Effector CD4-positive, alpha-beta T cell (primary cell): ENCODE measurements at regions not wholly inside any gene's neighbourhood (a gene's known extent, or its start where the extent isn't known, plus 50 kb on each side); places are given as distances from the start of the nearest gene placed in this dataset.

Experiments
- DNase-seq: peaks from one replicate; pipeline ENCODE4 v3.0.0-alpha.2; 2020

- DNase-seq = no peak
Measured at GRCh38 chr3:153679714-153680113, 441.5 kb upstream of the ARHGEF26 start.

- DNase-seq = no peak
Measured at GRCh38 chr3:153680526-153680925, 440.7 kb upstream of the ARHGEF26 start.

- no peak for DNase-seq
Measured at GRCh38 chr3:153681057-153681456, 440.1 kb upstream of the ARHGEF26 start.

- no peak for DNase-seq
Measured at GRCh38 chr3:153688301-153689120, 432.7 kb upstream of the ARHGEF26 start.

- DNase-seq = no peak
Measured at GRCh38 chr3:153693207-153693606, 428.0 kb upstream of the ARHGEF26 start.

- no peak for DNase-seq
Measured at GRCh38 chr3:153702106-153702505, 419.1 kb upstream of the ARHGEF26 start.

- no peak for DNase-seq
Measured at GRCh38 chr3:153704115-153704514, 417.1 kb upstream of the ARHGEF26 start.

- no peak for DNase-seq
Measured at GRCh38 chr3:153706706-153707105, 414.5 kb upstream of the ARHGEF26 start.

GRCh38 chr3:153714016-153714415 is 407.2 kb upstream of the ARHGEF26 start:
- DNase-seq = no peak

- DNase-seq = no peak
Measured at GRCh38 chr3:153714588-153715290, 406.5 kb upstream of the ARHGEF26 start.

GRCh38 chr3:153722157-153722556 is 399.0 kb upstream of the ARHGEF26 start:
- DNase-seq = no peak

- no peak for DNase-seq
Measured at GRCh38 chr3:153731071-153731470, 390.1 kb upstream of the ARHGEF26 start.

GRCh38 chr3:153734777-153735551 is 386.2 kb upstream of the ARHGEF26 start:
- DNase-seq = no peak

GRCh38 chr3:153740109-153740508 is 381.1 kb upstream of the ARHGEF26 start:
- no peak for DNase-seq

GRCh38 chr3:153744889-153745288 is 376.3 kb upstream of the ARHGEF26 start:
- DNase-seq = no peak

- no peak for DNase-seq
Measured at GRCh38 chr3:153746211-153746610, 375.0 kb upstream of the ARHGEF26 start.

GRCh38 chr3:153749070-153749610 is 372.1 kb upstream of the ARHGEF26 start:
- no peak for DNase-seq

- DNase-seq = no peak
Measured at GRCh38 chr3:153752405-153753027, 368.7 kb upstream of the ARHGEF26 start.

GRCh38 chr3:153753035-153753434 is 368.2 kb upstream of the ARHGEF26 start:
- DNase-seq = no peak

- DNase-seq = no peak
Measured at GRCh38 chr3:153756816-153757215, 364.4 kb upstream of the ARHGEF26 start.

GRCh38 chr3:153757839-153758238 is 363.4 kb upstream of the ARHGEF26 start:
- no peak for DNase-seq

GRCh38 chr3:153760948-153761347 is 360.2 kb upstream of the ARHGEF26 start:
- no peak for DNase-seq
